ENCODE measurements at regions not wholly inside any gene's neighbourhood (a gene's known extent, or its start where the extent isn't known, plus 50 kb on each side); places are given as distances from the start of the nearest gene placed in this dataset.

- DNase-seq, result no peak
Measured at GRCh38 chr3:68142441-68142840, 488.0 kb upstream of the SUCLG2 start.

- DNase-seq, result no peak
Measured at GRCh38 chr3:68139897-68140296, 485.5 kb upstream of the SUCLG2 start.

GRCh38 chr3:68136411-68136810 lies 482.0 kb upstream of the SUCLG2 start:
- DNase-seq, result no peak

- DNase-seq, result no peak
Measured at GRCh38 chr3:68135067-68135466, 480.7 kb upstream of the SUCLG2 start.

- no peak for DNase-seq
Measured at GRCh38 chr3:68129065-68129464, 474.7 kb upstream of the SUCLG2 start.

GRCh38 chr3:68123231-68123630 lies 468.8 kb upstream of the SUCLG2 start:
- no peak for DNase-seq

GRCh38 chr3:68121287-68121686 lies 466.9 kb upstream of the SUCLG2 start:
- DNase-seq, result no peak

- no peak for DNase-seq
Measured at GRCh38 chr3:68116580-68116979, 462.2 kb upstream of the SUCLG2 start.

GRCh38 chr3:68103811-68104210 lies 449.4 kb upstream of the SUCLG2 start:
- no peak for DNase-seq

GRCh38 chr3:68090571-68090970 lies 436.2 kb upstream of the SUCLG2 start:
- no peak for DNase-seq

GRCh38 chr3:68089572-68090011 lies 435.2 kb upstream of the SUCLG2 start:
- DNase-seq, result no peak

GRCh38 chr3:68088636-68089035 lies 434.2 kb upstream of the SUCLG2 start:
- no peak for DNase-seq

- DNase-seq, result no peak
Measured at GRCh38 chr3:68088216-68088615, 433.8 kb upstream of the SUCLG2 start.

- DNase-seq, result no peak
Measured at GRCh38 chr3:68072062-68072461, 417.6 kb upstream of the SUCLG2 start.

- DNase-seq, result no peak
Measured at GRCh38 chr3:68070186-68070585, 415.8 kb upstream of the SUCLG2 start.

- DNase-seq, result no peak
Measured at GRCh38 chr3:68067314-68067713, 412.9 kb upstream of the SUCLG2 start.

GRCh38 chr3:68062926-68063325 lies 408.5 kb upstream of the SUCLG2 start:
- no peak for DNase-seq

- no peak for DNase-seq
Measured at GRCh38 chr3:68060910-68061309, 406.5 kb upstream of the SUCLG2 start.

- DNase-seq, result peak; percentile 60
Measured at GRCh38 chr3:68060191-68060590, 405.8 kb upstream of the SUCLG2 start.

- no peak for DNase-seq
Measured at GRCh38 chr3:68059628-68060152, 405.3 kb upstream of the SUCLG2 start.

- no peak for DNase-seq
Measured at GRCh38 chr3:68057637-68058320, 403.4 kb upstream of the SUCLG2 start.

- no peak for DNase-seq
Measured at GRCh38 chr3:68056556-68056955, 402.1 kb upstream of the SUCLG2 start.

- no peak for DNase-seq
Measured at GRCh38 chr3:68055215-68055614, 400.8 kb upstream of the SUCLG2 start.

- no peak for DNase-seq
Measured at GRCh38 chr3:68049776-68050175, 395.4 kb upstream of the SUCLG2 start.

- no peak for DNase-seq
Measured at GRCh38 chr3:68045976-68046375, 391.6 kb upstream of the SUCLG2 start.

Measured in islet precursor cell (in vitro differentiated cells).